Right lobe of liver (tissue), 6 donors: ENCODE measurements at regions not wholly inside any gene's neighbourhood (a gene's known extent, or its start where the extent isn't known, plus 50 kb on each side); places are given as distances from the start of the nearest gene placed in this dataset.

ENCODE experiments used
- ATAC-seq, 4 donors: fragments of 200-7000 bp; cut with Tn5 transposase; one replicate each; pipeline ENCODE4 v1.9.1; 2020; ENCODE audit warnings: mild to moderate bottlenecking in 4 of 4, moderate library complexity in 4 of 4
- DNase-seq, 3 donors: peaks; one replicate each; pipeline ENCODE4 v3.0.0-alpha.2; 2020
- H3K27ac ChIP-seq, 3 donors: fragments of 200-600 bp; one replicate each; pipeline ENCODE4 v1.8.0; 2022
- H3K27me3 ChIP-seq, 2 donors: fragments of 200-600 bp; one replicate each; pipeline ENCODE4 v1.8.0; 2022
- H3K36me3 ChIP-seq, 4 donors: fragments of 200-600 bp; sonication (generic) in 1 of 4; one replicate each; pipeline versions ENCODE4 v1.5.1 to v1.8.0; 2017 to 2022; ENCODE audit warnings: control low read depth in 1 of 4
- H3K4me1 ChIP-seq, 4 donors: fragments of 200-600 bp; sonication (generic) in 1 of 4; one replicate each; pipeline versions ENCODE4 v1.5.1 to v1.8.0; 2017 to 2022; ENCODE audit warnings: control low read depth in 1 of 4
- H3K4me3 ChIP-seq, 3 donors: fragments of 200-600 bp; one replicate each; pipeline ENCODE4 v1.8.0; 2022
- H3K9me3 ChIP-seq, 4 donors: fragments of 200-600 bp; sonication (generic) in 1 of 4; one replicate each; pipeline versions ENCODE4 v1.5.1 to v1.8.0; 2017 to 2022; ENCODE audit warnings: control low read depth in 1 of 4
- POLR2A ChIP-seq: fragments of 450-650 bp; IDR thresholded peaks from one replicate; pipeline ENCODE4 v1.6.1; 2017; ENCODE audit warnings: antibody characterized with exemption, mild to moderate bottlenecking
- WGBS: methylation state at CpG from one replicate; pipeline ENCODE4 v1.1.6; 2018; ENCODE audit warnings: low coverage, low lambda C conversion rate; ENCODE audit not compliant: insufficient coverage; ENCODE audit errors: missing lambda C conversion rate; 5-methylcytosine and 5-hydroxymethylcytosine counted together
- intact Hi-C, 2 donors: fragments of 100-400 bp; cut with DNase I; formaldehyde crosslinking; loops; one replicate each; pipeline versions ENCODE4 v1.11.2 to v1.14.1; 2022
- TF ChIP-seq, protein P1 (sequence below), 4 donors: fragments of 200-600 bp in 3 of 4; fragments of 450-650 bp in 1 of 4; IDR thresholded peaks; one replicate each; pipeline versions ENCODE4 v1.5.1 to v1.8.0; 2016 to 2022; ENCODE audit warnings: antibody characterized with exemption in 4 of 4, mild to moderate bottlenecking in 2 of 4
- donor health status: DM: no; HTN: yes; CAD: no.
- donor health status: DM: no; HTN: no; CAD: no.
- donor health status: DM: no; HTN: no; CAD: no.
- donor health status: DM: no; HTN: yes; CAD: no.
- donor health status: DM: no; HTN: yes; CAD: no.

DNA sequence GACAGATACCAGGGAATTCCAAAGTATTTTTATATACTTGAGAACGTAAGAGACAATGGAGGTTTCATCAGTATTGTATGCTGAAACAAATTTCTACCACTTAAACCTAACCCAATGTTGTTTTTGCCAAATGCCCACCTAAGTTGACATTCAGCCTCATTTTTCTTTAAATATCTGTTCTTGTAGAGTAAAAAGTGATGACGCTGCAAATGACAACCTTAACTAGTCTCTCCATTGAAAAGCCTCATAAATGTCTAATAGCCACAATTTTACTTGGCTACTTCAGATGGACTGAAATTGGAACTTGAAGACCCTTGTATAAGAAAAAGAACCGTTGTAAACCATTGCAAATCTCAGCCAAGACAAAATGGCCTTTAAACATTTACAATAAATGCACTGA, 176.9 kb downstream of the CRPPA start:
- H3K4me3 ChIP-seq = no peak overlapping the region
- no peak for ATAC-seq

DNA sequence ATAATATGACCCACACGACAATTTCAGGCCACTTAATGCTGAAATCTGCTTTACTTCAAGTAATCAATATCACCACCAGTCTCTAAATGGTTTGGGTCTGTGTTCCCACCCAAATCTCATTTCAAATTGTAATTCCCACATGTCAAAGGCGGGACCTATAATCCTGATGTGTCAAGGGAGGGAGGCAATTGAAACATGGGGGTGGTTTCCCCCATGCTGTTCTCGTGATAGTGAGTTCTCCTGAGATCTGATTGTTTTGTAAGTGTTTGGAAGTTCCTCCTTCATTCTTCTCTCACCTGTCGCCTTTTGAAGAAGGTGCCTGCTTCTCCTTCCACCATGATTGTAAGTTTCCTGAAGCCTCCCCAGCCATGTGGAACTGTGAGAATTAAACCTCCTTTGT, 178.4 kb downstream of the CRPPA start:
- intact Hi-C loops = no loop called here
- 90% methylated on average over 4 of the region's 4 CpGs for WGBS
- no peaks in the 10 kb centered on the region for H3K27me3 ChIP-seq
- DNase-seq (no peak), ATAC-seq (no peak)
- TF ChIP-seq, protein P1, sequence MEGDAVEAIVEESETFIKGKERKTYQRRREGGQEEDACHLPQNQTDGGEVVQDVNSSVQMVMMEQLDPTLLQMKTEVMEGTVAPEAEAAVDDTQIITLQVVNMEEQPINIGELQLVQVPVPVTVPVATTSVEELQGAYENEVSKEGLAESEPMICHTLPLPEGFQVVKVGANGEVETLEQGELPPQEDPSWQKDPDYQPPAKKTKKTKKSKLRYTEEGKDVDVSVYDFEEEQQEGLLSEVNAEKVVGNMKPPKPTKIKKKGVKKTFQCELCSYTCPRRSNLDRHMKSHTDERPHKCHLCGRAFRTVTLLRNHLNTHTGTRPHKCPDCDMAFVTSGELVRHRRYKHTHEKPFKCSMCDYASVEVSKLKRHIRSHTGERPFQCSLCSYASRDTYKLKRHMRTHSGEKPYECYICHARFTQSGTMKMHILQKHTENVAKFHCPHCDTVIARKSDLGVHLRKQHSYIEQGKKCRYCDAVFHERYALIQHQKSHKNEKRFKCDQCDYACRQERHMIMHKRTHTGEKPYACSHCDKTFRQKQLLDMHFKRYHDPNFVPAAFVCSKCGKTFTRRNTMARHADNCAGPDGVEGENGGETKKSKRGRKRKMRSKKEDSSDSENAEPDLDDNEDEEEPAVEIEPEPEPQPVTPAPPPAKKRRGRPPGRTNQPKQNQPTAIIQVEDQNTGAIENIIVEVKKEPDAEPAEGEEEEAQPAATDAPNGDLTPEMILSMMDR (IDR thresholded peaks at IDR 0.05) = no peak
- no peak for TF ChIP-seq POLR2A
- no peak overlapping the region for H3K4me3 ChIP-seq
- H3K27ac ChIP-seq = no peak overlapping the region
- H3K4me1 ChIP-seq = no peaks in the 10 kb centered on the region
- H3K36me3 ChIP-seq = no peaks in the 10 kb centered on the region
- no peaks in the 10 kb centered on the region for H3K9me3 ChIP-seq

More for the DNA sequence above, 176.9 kb downstream of the CRPPA start:
- no peaks in the 10 kb centered on the region for H3K36me3 ChIP-seq
- H3K27me3 ChIP-seq = no peaks in the 10 kb centered on the region
- WGBS = 79% methylated on average over 3 of the region's 3 CpGs
- no peak overlapping the region for H3K27ac ChIP-seq
- TF ChIP-seq POLR2A = no peak
- TF ChIP-seq, protein P1 (IDR thresholded peaks at IDR 0.05) = no peak
- no peaks in the 10 kb centered on the region for H3K4me1 ChIP-seq
- no peak for DNase-seq
- intact Hi-C loops = no loop called here
- no peaks in the 10 kb centered on the region for H3K9me3 ChIP-seq

DNA sequence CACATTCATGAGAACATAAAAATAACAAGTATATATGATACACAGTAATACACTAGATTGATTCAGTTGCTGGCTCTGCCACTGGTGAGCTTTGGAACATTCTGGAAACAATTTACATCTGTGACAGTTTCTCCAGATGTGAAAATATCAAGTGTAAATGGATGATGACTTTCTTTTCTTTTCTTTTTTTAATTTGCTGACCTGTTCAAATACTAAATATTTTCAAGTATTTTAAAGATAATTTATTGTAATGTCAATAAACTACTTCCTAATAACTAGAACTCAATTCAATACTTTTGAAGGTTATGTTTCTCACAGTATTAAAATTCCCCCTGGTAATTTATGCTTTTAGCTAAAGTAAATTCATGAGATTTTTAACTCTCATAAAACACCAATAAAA, 180.3 kb downstream of the CRPPA start:
- no peak for DNase-seq
- H3K27ac ChIP-seq = no peak overlapping the region
- H3K4me3 ChIP-seq = no peak overlapping the region
- no peaks in the 10 kb centered on the region for H3K27me3 ChIP-seq
- TF ChIP-seq POLR2A = no peak
- TF ChIP-seq, protein P1 (IDR thresholded peaks at IDR 0.05) = no peak
- ATAC-seq = no peak
- intact Hi-C loops = no loop called here
- H3K4me1 ChIP-seq = no peaks in the 10 kb centered on the region
- no peaks in the 10 kb centered on the region for H3K9me3 ChIP-seq
- no peaks in the 10 kb centered on the region for H3K36me3 ChIP-seq

DNA sequence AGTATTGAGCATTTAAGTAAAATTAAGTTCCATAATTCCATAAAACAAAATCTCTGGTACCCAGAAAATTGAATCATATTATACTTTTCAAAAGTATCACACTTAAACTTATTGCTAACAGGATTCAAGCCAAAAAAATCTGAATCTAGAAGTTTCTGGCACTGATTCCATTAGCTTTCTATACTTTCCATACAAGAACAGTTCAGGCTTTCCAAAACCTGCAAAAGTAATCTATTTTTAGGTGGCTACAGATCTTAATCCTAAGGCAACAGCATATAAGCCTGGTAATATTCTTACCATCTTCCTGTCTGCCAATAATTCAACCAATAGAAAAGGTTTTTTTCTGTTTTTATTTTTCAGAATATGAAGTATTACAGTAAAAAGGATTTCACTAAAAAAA, 185.0 kb downstream of the CRPPA start:
- TF ChIP-seq POLR2A = no peak
- TF ChIP-seq, protein P1 (IDR thresholded peaks at IDR 0.05) = no peak
- ATAC-seq (no peak), DNase-seq (no peak)
- Histone ChIP-seq H3K36me3 (no peaks in the 10 kb centered on the region), H3K9me3 (no peaks in the 10 kb centered on the region), H3K4me1 (no peaks in the 10 kb centered on the region), H3K4me3 (no peak overlapping the region), H3K27me3 (no peaks in the 10 kb centered on the region), H3K27ac (no peak overlapping the region)
- intact Hi-C loops = no loop called here
